Omental fat pad (tissue), 3 donors: ENCODE measurements at regions not wholly inside any gene's neighbourhood (a gene's known extent, or its start where the extent isn't known, plus 50 kb on each side); places are given as distances from the start of the nearest gene placed in this dataset.
A peak's percentile ranks its signal among the peaks of the same experiment; 100 is the strongest.

Source experiments
- ATAC-seq: fragments of 150-250 bp; one replicate; pipeline ENCODE4 v1.9.1; 2016; ENCODE audit warnings: mild to moderate bottlenecking, moderate library complexity; ENCODE audit not compliant: low FRiP score
- DNase-seq: peaks from one replicate; pipeline ENCODE4 v3.0.0-alpha.2; 2019; ENCODE audit warnings: low spot score
- CTCF ChIP-seq, 3 donors: fragments of 450-650 bp; IDR thresholded peaks; one replicate each; pipeline ENCODE4 v1.5.1; 2016 to 2017; ENCODE audit warnings: antibody characterized with exemption in 3 of 3, mild to moderate bottlenecking in 3 of 3, moderate library complexity in 2 of 3

DNA sequence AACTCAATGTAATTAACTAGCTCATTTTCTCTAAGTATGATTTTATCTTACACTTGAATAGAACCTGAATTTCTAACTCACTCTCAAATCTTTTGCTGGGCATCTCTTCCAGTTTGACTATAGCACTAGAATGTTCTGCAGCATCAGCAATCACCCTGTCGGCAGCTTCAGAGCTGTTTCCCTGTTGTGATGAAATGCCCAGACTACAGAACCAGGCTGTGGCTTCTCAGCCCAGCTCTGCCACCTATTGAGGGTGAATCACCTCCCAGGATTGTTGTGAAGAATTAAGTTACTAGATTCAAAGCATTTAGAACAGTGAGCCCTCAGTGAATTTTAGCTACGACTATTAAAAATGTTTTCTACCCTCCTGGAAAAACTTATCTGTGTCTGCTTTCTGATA, 90.4 kb upstream of the ANKRD55 start:
- ATAC-seq, result peak; percentile 57
- no peak for TF ChIP-seq CTCF (IDR thresholded peaks at IDR 0.05)

DNA sequence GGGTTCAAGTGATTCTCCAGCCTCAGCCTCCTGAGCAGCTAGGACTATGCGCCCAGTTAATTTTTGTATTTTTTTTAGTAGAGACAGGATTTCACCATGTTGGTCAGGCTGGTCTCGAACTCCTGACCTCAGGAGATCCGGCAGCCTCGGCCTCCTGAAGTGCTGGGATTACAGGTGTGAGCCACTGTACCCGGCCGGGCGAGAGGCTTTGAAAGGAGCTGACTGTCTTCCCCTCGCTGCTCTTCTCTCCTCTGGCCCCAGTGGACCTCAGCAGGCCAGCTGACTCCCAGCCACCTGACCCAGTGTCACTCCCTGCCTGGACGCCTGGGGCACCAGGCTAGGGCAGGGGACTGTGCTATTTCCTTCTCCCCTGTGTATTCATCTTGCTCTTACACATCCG, 89.5 kb upstream of the ANKRD55 start:
- no peak for TF ChIP-seq CTCF (IDR thresholded peaks at IDR 0.05)

More for the DNA sequence above, 90.4 kb upstream of the ANKRD55 start:
- no peak for DNase-seq

GRCh38 chr5:56321236-56321881, 88.2 kb upstream of the ANKRD55 start:
- no peak for ATAC-seq
- no peak for TF ChIP-seq CTCF (IDR thresholded peaks at IDR 0.05)
- DNase-seq, result no peak

More for the DNA sequence above, 89.5 kb upstream of the ANKRD55 start:
- no peak for DNase-seq
- no peak for ATAC-seq

GRCh38 chr5:56320686-56321085, 87.6 kb upstream of the ANKRD55 start:
- no peak for ATAC-seq
- no peak for TF ChIP-seq CTCF (IDR thresholded peaks at IDR 0.05)
- no peak for DNase-seq

- DNase-seq (no peak), ATAC-seq (peak; percentile 83)
- no peak for TF ChIP-seq CTCF (IDR thresholded peaks at IDR 0.05)
These were observed 86.5 kb upstream of the ANKRD55 start for GRCh38 chr5:56319526-56320181.

- DNase-seq, result no peak
- no peak for ATAC-seq
- no peak for TF ChIP-seq CTCF (IDR thresholded peaks at IDR 0.05)
These were observed 84.9 kb upstream of the ANKRD55 start for GRCh38 chr5:56317923-56318561.
